Ishikawa (cell line): ENCODE measurements at regions not wholly inside any gene's neighbourhood (a gene's known extent, or its start where the extent isn't known, plus 50 kb on each side); places are given as distances from the start of the nearest gene placed in this dataset.

Experiments used
- CEBPB ChIP-seq: IDR thresholded peaks from 2 replicates; pipeline ENCODE4 v1.6.1; 2012
- CREB1 ChIP-seq: IDR thresholded peaks from 2 replicates; pipeline ENCODE4 v1.6.1; 2012; ENCODE audit warnings: low read depth
- EGR1 ChIP-seq: IDR thresholded peaks from 2 replicates; pipeline ENCODE4 v1.6.1; 2012
- EP300 ChIP-seq: IDR thresholded peaks from 2 replicates; pipeline ENCODE4 v1.6.1; 2012; ENCODE audit warnings: borderline replicate concordance
- FOXM1 ChIP-seq: IDR thresholded peaks from 2 replicates; pipeline ENCODE4 v1.6.1; 2012; ENCODE audit warnings: low read depth, borderline replicate concordance
- NFIC ChIP-seq: IDR thresholded peaks from 2 replicates; pipeline ENCODE4 v1.6.1; 2012
- RAD21 ChIP-seq: IDR thresholded peaks from 2 replicates; pipeline ENCODE4 v1.6.1; 2012; ENCODE audit warnings: low read depth
- REST ChIP-seq: IDR thresholded peaks from 2 replicates; pipeline ENCODE4 v1.6.1; 2012; ENCODE audit warnings: low read depth, mild to moderate bottlenecking
- TAF1 ChIP-seq: IDR thresholded peaks from 2 replicates; pipeline ENCODE4 v1.6.1; 2012; ENCODE audit warnings: low read depth, mild to moderate bottlenecking
- TCF12 ChIP-seq: IDR thresholded peaks from 2 replicates; pipeline ENCODE4 v1.6.1; 2012; ENCODE audit warnings: low read depth
- TEAD4 ChIP-seq: IDR thresholded peaks from 2 replicates; pipeline ENCODE4 v1.6.1; 2012
- YY1 ChIP-seq: IDR thresholded peaks from 2 replicates; pipeline ENCODE4 v1.6.1; 2012; ENCODE audit warnings: low read depth
- TF ChIP-seq, protein P1 (sequence below): IDR thresholded peaks from 2 replicates; pipeline ENCODE4 v1.6.1; 2012
- TF ChIP-seq, protein P2 (sequence below): IDR thresholded peaks from 2 replicates; pipeline ENCODE4 v1.6.1; 2012

DNA sequence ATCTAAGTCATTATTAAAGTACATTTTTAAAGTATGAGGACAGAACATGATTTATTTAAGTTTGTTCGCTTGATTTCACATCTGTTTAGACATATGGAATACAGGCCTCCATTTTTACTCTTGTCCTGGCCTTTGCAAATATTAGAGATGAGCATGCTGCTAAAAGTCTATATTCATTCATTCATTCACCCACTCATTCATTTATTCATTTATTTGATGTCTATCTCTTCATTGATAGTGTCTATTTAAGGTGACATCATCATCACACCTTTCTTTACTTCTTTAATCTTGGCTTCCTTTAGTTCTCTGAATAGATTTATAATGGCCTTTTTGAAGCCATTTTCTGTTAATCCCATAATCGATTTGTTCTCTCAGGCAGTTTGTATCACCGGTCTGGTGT, 68.0 kb downstream of the THNSL1 start:
- TF ChIP-seq RAD21 (no peak), EGR1 (no peak), TAF1 (no peak), NFIC (no peak), EP300 (no peak), FOXM1 (no peak), CREB1 (no peak), CEBPB (no peak), TCF12 (no peak), YY1 (no peak), REST (no peak), TEAD4 (no peak)
- TF ChIP-seq, protein P1, sequence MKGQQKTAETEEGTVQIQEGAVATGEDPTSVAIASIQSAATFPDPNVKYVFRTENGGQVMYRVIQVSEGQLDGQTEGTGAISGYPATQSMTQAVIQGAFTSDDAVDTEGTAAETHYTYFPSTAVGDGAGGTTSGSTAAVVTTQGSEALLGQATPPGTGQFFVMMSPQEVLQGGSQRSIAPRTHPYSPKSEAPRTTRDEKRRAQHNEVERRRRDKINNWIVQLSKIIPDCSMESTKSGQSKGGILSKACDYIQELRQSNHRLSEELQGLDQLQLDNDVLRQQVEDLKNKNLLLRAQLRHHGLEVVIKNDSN = no peak
- TF ChIP-seq, protein P2, sequence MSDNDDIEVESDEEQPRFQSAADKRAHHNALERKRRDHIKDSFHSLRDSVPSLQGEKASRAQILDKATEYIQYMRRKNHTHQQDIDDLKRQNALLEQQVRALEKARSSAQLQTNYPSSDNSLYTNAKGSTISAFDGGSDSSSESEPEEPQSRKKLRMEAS = no peak
